Skin epidermis (tissue), 12 donors: ENCODE measurements at regions not wholly inside any gene's neighbourhood (a gene's known extent, or its start where the extent isn't known, plus 50 kb on each side); places are given as distances from the start of the nearest gene placed in this dataset.
"Not testable (repeated sequence)": the region's sequence is repeated elsewhere in the genome, so short reads cannot be mapped to it uniquely, and the experiment has no call there.

Experiments
- H3K27ac ChIP-seq, 21 experiments: fragments of 200-600 bp; sonication (generic) in 11 of 21; one replicate each; pipeline ENCODE4 v1.5.0; 2020; ENCODE audit warnings: mild to moderate bottlenecking in 3 of 21, inconsistent platforms in 2 of 21, moderate library complexity in 2 of 21
- H3K4me3 ChIP-seq, 7 experiments: fragments of 200-600 bp; sonication (generic) in 2 of 7; one replicate each; pipeline ENCODE4 v1.5.0; 2020; ENCODE audit warnings: inconsistent platforms in 2 of 7, mild to moderate bottlenecking in 2 of 7, moderate library complexity in 1 of 7

- Histone ChIP-seq H3K27ac (no peak overlapping the region), H3K4me3 (no peak overlapping the region)
Observed at GRCh38 chr20:53671370-53671769, 77.7 kb upstream of the ZNF217 start.

- not testable (repeated sequence) for H3K4me3 ChIP-seq
Observed at GRCh38 chr20:53669517-53670313, 76.1 kb upstream of the ZNF217 start.

GRCh38 chr20:53668992-53669391 lies 75.4 kb upstream of the ZNF217 start:
- H3K27ac ChIP-seq: no peak overlapping the region
- no peak overlapping the region for H3K4me3 ChIP-seq

More at GRCh38 chr20:53669517-53670313, 76.1 kb upstream of the ZNF217 start:
- not testable (repeated sequence) for H3K27ac ChIP-seq

GRCh38 chr20:53666144-53666543 lies 72.5 kb upstream of the ZNF217 start:
- no peak overlapping the region for H3K27ac ChIP-seq

GRCh38 chr20:53664121-53664520 lies 70.5 kb upstream of the ZNF217 start:
- no peak overlapping the region for H3K4me3 ChIP-seq
- H3K27ac ChIP-seq: no peak overlapping the region

More at GRCh38 chr20:53666144-53666543, 72.5 kb upstream of the ZNF217 start:
- no peak overlapping the region for H3K4me3 ChIP-seq

GRCh38 chr20:53663521-53663920 lies 69.9 kb upstream of the ZNF217 start:
- not testable (repeated sequence) for H3K27ac ChIP-seq, H3K4me3 ChIP-seq

- no peak overlapping the region for H3K4me3 ChIP-seq
- H3K27ac ChIP-seq: peak overlapping the region in 1 of 21 experiments; percentile 17
Observed at GRCh38 chr20:53662595-53662994, 69.0 kb upstream of the ZNF217 start.

- no peak overlapping the region for H3K4me3 ChIP-seq
Observed at GRCh38 chr20:53660947-53661381, 67.3 kb upstream of the ZNF217 start.

GRCh38 chr20:53660078-53660909 lies 66.7 kb upstream of the ZNF217 start:
- Histone ChIP-seq H3K4me3 (peak overlapping the region; percentile 25 to 50 (median 31)), H3K27ac (peak overlapping the region; percentile 49 to 89 (median 75))

More at GRCh38 chr20:53660947-53661381, 67.3 kb upstream of the ZNF217 start:
- H3K27ac ChIP-seq: peak overlapping the region in 20 of 21 experiments; percentile 49 to 89 (median 76)

- Histone ChIP-seq H3K4me3 (no peak overlapping the region), H3K27ac (peak overlapping the region in 4 of 21 experiments; percentile 26 to 89 (median 66))
Observed at GRCh38 chr20:53658973-53659372, 65.3 kb upstream of the ZNF217 start.

GRCh38 chr20:53658322-53658721 lies 64.7 kb upstream of the ZNF217 start:
- peak overlapping the region in 4 of 21 experiments; percentile 47 to 67 (median 50) for H3K27ac ChIP-seq
- no peak overlapping the region for H3K4me3 ChIP-seq

GRCh38 chr20:53657732-53658131 lies 64.1 kb upstream of the ZNF217 start:
- Histone ChIP-seq H3K27ac (peak overlapping the region in 9 of 21 experiments; percentile 5 to 67 (median 47)), H3K4me3 (no peak overlapping the region)

- peak overlapping the region in 13 of 21 experiments; percentile 2 to 68 (median 47) for H3K27ac ChIP-seq
Observed at GRCh38 chr20:53657279-53657678, 63.6 kb upstream of the ZNF217 start.

GRCh38 chr20:53656293-53657202 lies 62.9 kb upstream of the ZNF217 start:
- Histone ChIP-seq H3K27ac (peak overlapping the region in 19 of 21 experiments; percentile 2 to 76 (median 35)), H3K4me3 (no peak overlapping the region)

More at GRCh38 chr20:53657279-53657678, 63.6 kb upstream of the ZNF217 start:
- no peak overlapping the region for H3K4me3 ChIP-seq

GRCh38 chr20:53655625-53656292 lies 62.1 kb upstream of the ZNF217 start:
- Histone ChIP-seq H3K4me3 (no peak overlapping the region), H3K27ac (peak overlapping the region in 18 of 21 experiments; percentile 12 to 82 (median 68))

- Histone ChIP-seq H3K27ac (peak overlapping the region in 20 of 21 experiments; percentile 21 to 82 (median 68)), H3K4me3 (peak overlapping the region in 1 of 7 experiments; percentile 28)
Observed at GRCh38 chr20:53654932-53655624, 61.4 kb upstream of the ZNF217 start.

GRCh38 chr20:53654521-53654920 lies 60.9 kb upstream of the ZNF217 start:
- H3K27ac ChIP-seq: peak overlapping the region in 20 of 21 experiments; percentile 2 to 82 (median 68)

More at GRCh38 chr20:53654521-53654920, 60.9 kb upstream of the ZNF217 start:
- H3K4me3 ChIP-seq: peak overlapping the region in 1 of 7 experiments; percentile 28
